Fibroblast of lung (primary cell): ENCODE measurements at regions not wholly inside any gene's neighbourhood (a gene's known extent, or its start where the extent isn't known, plus 50 kb on each side); places are given as distances from the start of the nearest gene placed in this dataset.

Source experiments
- DNase-seq, 2 donors: peaks; one replicate each; pipeline versions ENCODE4 v3.0.0 to v3.0.0-alpha.2; 2010; ENCODE audit warnings: low read depth in 2 of 2
- H2AFZ ChIP-seq: 2 replicates; pipeline ENCODE4 v1.5.1; 2012; ENCODE audit warnings: low read length, control low read depth, inconsistent platforms
- H3K27ac ChIP-seq: 2 replicates; pipeline ENCODE4 v1.5.1; 2011; ENCODE audit warnings: low read length, control low read depth; ENCODE audit not compliant: insufficient read depth
- H3K27me3 ChIP-seq: 2 replicates; pipeline ENCODE4 v1.5.1; 2011; ENCODE audit warnings: mild to moderate bottlenecking, low read length; ENCODE audit not compliant: control insufficient read depth, insufficient read depth
- H3K36me3 ChIP-seq: 2 replicates; pipeline ENCODE4 v1.5.1; 2011; ENCODE audit warnings: low read length; ENCODE audit not compliant: control insufficient read depth, insufficient read depth
- H3K4me1 ChIP-seq: 2 replicates; pipeline ENCODE4 v1.5.1; 2011; ENCODE audit warnings: low read length; ENCODE audit not compliant: control insufficient read depth, insufficient read depth; ENCODE audit errors: extremely low read depth
- H3K4me2 ChIP-seq: 2 replicates; pipeline ENCODE4 v1.5.1; 2011; ENCODE audit warnings: low read length, control low read depth; ENCODE audit not compliant: insufficient read depth; ENCODE audit errors: extremely low read depth
- H3K4me3 ChIP-seq, 4 experiments: fragments of 200-600 bp in 1 of 4; sonication (generic) in 1 of 4; replicated peaks in 1 of 4; 2 replicates each; pipeline ENCODE4 v1.5.1; 2011 to 2016; ENCODE audit warnings: low read length in 4 of 4, low read depth in 3 of 4, mild to moderate bottlenecking in 3 of 4, control low read depth in 2 of 4, inconsistent platforms in 1 of 4, mixed read lengths in 1 of 4; ENCODE audit not compliant: insufficient read depth in 1 of 4; ENCODE audit errors: control extremely low read depth in 1 of 4
- H3K79me2 ChIP-seq: 2 replicates; pipeline ENCODE4 v1.5.1; 2012; ENCODE audit warnings: mild to moderate bottlenecking, low read length, inconsistent platforms; ENCODE audit not compliant: control insufficient read depth, insufficient read depth
- H3K9ac ChIP-seq: 2 replicates; pipeline ENCODE4 v1.5.1; 2011; ENCODE audit warnings: mild to moderate bottlenecking, low read length, control low read depth; ENCODE audit not compliant: insufficient read depth
- H3K9me3 ChIP-seq: 2 replicates; pipeline ENCODE4 v1.5.1; 2012; ENCODE audit warnings: low read depth, low read length; ENCODE audit not compliant: control insufficient read depth, insufficient read depth
- H4K20me1 ChIP-seq: 2 replicates; pipeline ENCODE4 v1.5.1; 2011; ENCODE audit warnings: low read length; ENCODE audit not compliant: control insufficient read depth, insufficient read depth; ENCODE audit errors: extremely low read depth
- EZH2 ChIP-seq: IDR thresholded peaks from 2 replicates; pipeline ENCODE4 v1.5.1; 2012; ENCODE audit warnings: low read length, control low read depth, mild to moderate bottlenecking; ENCODE audit errors: missing control alignments
- TF ChIP-seq, protein P1 (sequence below), 2 donors: IDR thresholded peaks in 1 of 2; conservative IDR thresholded peaks in 1 of 2; 1 replicate in 1 of 2; 2 replicates in 1 of 2; pipeline ENCODE4 v1.5.1; 2011 to 2012; ENCODE audit warnings: low read length in 2 of 2, control low read depth in 1 of 2, inconsistent platforms in 1 of 2, low read depth in 1 of 2, mild to moderate bottlenecking in 1 of 2

DNA sequence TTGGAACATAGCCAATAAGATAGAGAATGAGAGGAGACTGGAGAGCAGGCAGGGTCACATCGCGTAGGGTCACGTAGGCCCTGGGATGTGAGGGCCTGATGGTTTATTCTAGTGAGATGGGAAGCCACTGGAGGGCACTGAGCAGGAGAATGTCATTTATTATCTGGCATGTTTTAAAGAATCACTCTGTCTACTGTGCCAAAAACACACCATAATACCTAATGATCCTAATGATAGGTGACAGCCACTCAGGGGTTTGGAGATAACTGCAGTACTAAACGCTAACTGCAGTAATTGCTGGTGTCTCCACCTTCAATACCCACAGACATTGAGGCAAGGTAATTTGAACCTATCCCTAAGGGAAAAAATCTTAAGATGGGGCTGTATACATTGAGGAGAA is 185.4 kb downstream of the TTLL7 start:
- no peaks in the 10 kb centered on the region for H4K20me1 ChIP-seq
- H3K27me3 ChIP-seq: no peaks in the 10 kb centered on the region
- H3K79me2 ChIP-seq: no peaks in the 10 kb centered on the region
- H3K9ac ChIP-seq: no peak overlapping the region
- TF ChIP-seq, protein P1, sequence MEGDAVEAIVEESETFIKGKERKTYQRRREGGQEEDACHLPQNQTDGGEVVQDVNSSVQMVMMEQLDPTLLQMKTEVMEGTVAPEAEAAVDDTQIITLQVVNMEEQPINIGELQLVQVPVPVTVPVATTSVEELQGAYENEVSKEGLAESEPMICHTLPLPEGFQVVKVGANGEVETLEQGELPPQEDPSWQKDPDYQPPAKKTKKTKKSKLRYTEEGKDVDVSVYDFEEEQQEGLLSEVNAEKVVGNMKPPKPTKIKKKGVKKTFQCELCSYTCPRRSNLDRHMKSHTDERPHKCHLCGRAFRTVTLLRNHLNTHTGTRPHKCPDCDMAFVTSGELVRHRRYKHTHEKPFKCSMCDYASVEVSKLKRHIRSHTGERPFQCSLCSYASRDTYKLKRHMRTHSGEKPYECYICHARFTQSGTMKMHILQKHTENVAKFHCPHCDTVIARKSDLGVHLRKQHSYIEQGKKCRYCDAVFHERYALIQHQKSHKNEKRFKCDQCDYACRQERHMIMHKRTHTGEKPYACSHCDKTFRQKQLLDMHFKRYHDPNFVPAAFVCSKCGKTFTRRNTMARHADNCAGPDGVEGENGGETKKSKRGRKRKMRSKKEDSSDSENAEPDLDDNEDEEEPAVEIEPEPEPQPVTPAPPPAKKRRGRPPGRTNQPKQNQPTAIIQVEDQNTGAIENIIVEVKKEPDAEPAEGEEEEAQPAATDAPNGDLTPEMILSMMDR (conservative IDR thresholded peaks at IDR 0.05 in 1 of 2, IDR thresholded peaks at IDR 0.05 in 1 of 2; ENCODE audit: low read depth in 1 of 2, low read length in 2 of 2): no peak
- no peak for TF ChIP-seq EZH2
- no peak overlapping the region for H2AFZ ChIP-seq
- H3K9me3 ChIP-seq: no peaks in the 10 kb centered on the region
- H3K4me1 ChIP-seq: no peaks in the 10 kb centered on the region
- H3K36me3 ChIP-seq: no peaks in the 10 kb centered on the region
- DNase-seq: no peak
- no peak overlapping the region for H3K4me3 ChIP-seq
- no peak overlapping the region for H3K4me2 ChIP-seq
- H3K27ac ChIP-seq: no peak overlapping the region

DNA sequence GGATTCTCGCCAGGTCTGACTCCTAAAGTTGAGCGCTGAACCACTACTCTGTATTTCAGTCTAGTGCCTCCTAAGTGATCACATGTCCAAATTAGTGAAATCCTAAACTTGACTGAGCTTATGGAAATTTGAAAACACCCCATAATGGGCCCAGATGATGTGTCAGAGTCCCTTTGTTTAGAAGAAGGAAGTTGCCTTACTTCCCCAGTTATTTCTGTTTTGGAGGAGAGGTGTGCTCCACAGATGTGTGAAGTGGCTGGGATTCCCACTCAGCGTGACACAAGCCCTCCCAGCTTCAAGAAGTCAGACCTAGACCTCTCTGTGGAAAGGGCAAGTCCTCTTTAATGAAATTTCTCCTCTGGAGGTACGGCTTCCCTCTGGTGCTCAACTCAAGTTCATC is 188.8 kb downstream of the TTLL7 start:
- H3K4me3 ChIP-seq: no peak overlapping the region
- H3K27me3 ChIP-seq: no peaks in the 10 kb centered on the region
- TF ChIP-seq, protein P1 (conservative IDR thresholded peaks at IDR 0.05 in 1 of 2, IDR thresholded peaks at IDR 0.05 in 1 of 2; ENCODE audit: low read depth in 1 of 2, low read length in 2 of 2): no peak
- no peak overlapping the region for H3K27ac ChIP-seq
- no peak overlapping the region for H2AFZ ChIP-seq
- H3K79me2 ChIP-seq: no peaks in the 10 kb centered on the region
- no peaks in the 10 kb centered on the region for H3K4me1 ChIP-seq
- no peaks in the 10 kb centered on the region for H4K20me1 ChIP-seq
- DNase-seq: no peak
- H3K9me3 ChIP-seq: no peaks in the 10 kb centered on the region
- no peaks in the 10 kb centered on the region for H3K36me3 ChIP-seq
- no peak overlapping the region for H3K9ac ChIP-seq
- H3K4me2 ChIP-seq: no peak overlapping the region

DNA sequence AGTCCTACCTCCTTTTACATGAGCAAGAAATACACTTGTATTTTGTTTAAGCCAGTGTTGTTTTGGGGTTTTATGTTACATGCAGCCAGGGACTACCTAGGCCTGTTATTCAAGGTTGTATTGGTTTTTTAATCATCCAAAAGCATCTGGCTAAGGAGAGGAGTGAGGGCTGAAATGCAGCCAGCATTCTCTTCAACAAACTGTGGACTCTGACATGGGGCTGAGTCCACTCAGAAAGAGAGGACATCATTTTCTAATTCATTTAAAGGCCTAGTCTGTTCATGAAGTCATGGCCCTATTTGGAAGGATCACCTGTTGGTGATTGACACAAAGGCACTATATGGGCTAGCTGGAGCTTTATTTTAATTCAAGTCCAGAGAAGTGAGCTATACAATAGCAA is 190.4 kb downstream of the TTLL7 start:
- Histone ChIP-seq H3K27ac (no peak overlapping the region), H3K36me3 (no peaks in the 10 kb centered on the region), H4K20me1 (no peaks in the 10 kb centered on the region), H3K4me2 (no peak overlapping the region), H3K27me3 (no peaks in the 10 kb centered on the region), H3K9me3 (no peaks in the 10 kb centered on the region), H3K4me3 (no peak overlapping the region), H2AFZ (no peak overlapping the region), H3K79me2 (no peaks in the 10 kb centered on the region), H3K4me1 (no peaks in the 10 kb centered on the region), H3K9ac (no peak overlapping the region)
- TF ChIP-seq, protein P1 (conservative IDR thresholded peaks at IDR 0.05 in 1 of 2, IDR thresholded peaks at IDR 0.05 in 1 of 2; ENCODE audit: low read depth in 1 of 2, low read length in 2 of 2): no peak
- TF ChIP-seq EZH2: no peak
- DNase-seq: no peak
